Hematopoietic multipotent progenitor cell treated with erythropoietin and hydrocortisone succinate and interleukin-3 and kit ligand, for 6 days (in vitro differentiated cells): ENCODE measurements at regions not wholly inside any gene's neighbourhood (a gene's known extent, or its start where the extent isn't known, plus 50 kb on each side); places are given as distances from the start of the nearest gene placed in this dataset.
A peak's percentile ranks its signal among the peaks of the same experiment; 100 is the strongest.

ENCODE experiments used
- DNase-seq: peaks from one replicate; pipeline ENCODE4 v3.0.0-alpha.2; 2015

- DNase-seq, result no peak
Observed at GRCh38 chr13:86757236-86757978, 913.8 kb upstream of the SLITRK5 start.

- DNase-seq, result no peak
Observed at GRCh38 chr13:86758116-86758515, 913.1 kb upstream of the SLITRK5 start.

- no peak for DNase-seq
Observed at GRCh38 chr13:86760620-86761019, 910.6 kb upstream of the SLITRK5 start.

- DNase-seq, result no peak
Observed at GRCh38 chr13:86765462-86765861, 905.7 kb upstream of the SLITRK5 start.

- DNase-seq, result no peak
Observed at GRCh38 chr13:86788616-86789015, 882.6 kb upstream of the SLITRK5 start.

- DNase-seq, result no peak
Observed at GRCh38 chr13:86792153-86792651, 879.0 kb upstream of the SLITRK5 start.

GRCh38 chr13:86795858-86796257 is 875.3 kb upstream of the SLITRK5 start:
- DNase-seq, result no peak

- DNase-seq, result no peak
Observed at GRCh38 chr13:86810361-86810760, 860.8 kb upstream of the SLITRK5 start.

- DNase-seq, result no peak
Observed at GRCh38 chr13:86813198-86813597, 858.0 kb upstream of the SLITRK5 start.

GRCh38 chr13:86825410-86825809 is 845.8 kb upstream of the SLITRK5 start:
- no peak for DNase-seq

GRCh38 chr13:86826232-86826631 is 844.9 kb upstream of the SLITRK5 start:
- DNase-seq, result no peak

- DNase-seq, result no peak
Observed at GRCh38 chr13:86830046-86830445, 841.1 kb upstream of the SLITRK5 start.

- DNase-seq, result peak; percentile 5
Observed at GRCh38 chr13:86831084-86831483, 840.1 kb upstream of the SLITRK5 start.

- DNase-seq, result no peak
Observed at GRCh38 chr13:86838411-86839120, 832.6 kb upstream of the SLITRK5 start.

GRCh38 chr13:86839221-86839620 is 832.0 kb upstream of the SLITRK5 start:
- DNase-seq, result no peak

GRCh38 chr13:86840250-86841191 is 830.6 kb upstream of the SLITRK5 start:
- DNase-seq, result no peak

- DNase-seq, result no peak
Observed at GRCh38 chr13:86841264-86841663, 829.9 kb upstream of the SLITRK5 start.

- no peak for DNase-seq
Observed at GRCh38 chr13:86846501-86846900, 824.7 kb upstream of the SLITRK5 start.

GRCh38 chr13:86848716-86849115 is 822.5 kb upstream of the SLITRK5 start:
- DNase-seq, result no peak

GRCh38 chr13:86856991-86857390 is 814.2 kb upstream of the SLITRK5 start:
- DNase-seq, result no peak

- DNase-seq, result no peak
Observed at GRCh38 chr13:86858216-86858615, 813.0 kb upstream of the SLITRK5 start.

- DNase-seq, result no peak
Observed at GRCh38 chr13:86862137-86862536, 809.0 kb upstream of the SLITRK5 start.

- DNase-seq, result no peak
Observed at GRCh38 chr13:86864376-86864775, 806.8 kb upstream of the SLITRK5 start.
